Esophagus (tissue), 2 donors: ENCODE measurements at regions not wholly inside any gene's neighbourhood (a gene's known extent, or its start where the extent isn't known, plus 50 kb on each side); places are given as distances from the start of the nearest gene placed in this dataset.

Experiments
- H3K27ac ChIP-seq, 2 donors: one replicate each; pipeline ENCODE4 v1.5.1; 2013; ENCODE audit warnings: low read depth in 2 of 2, mild to moderate bottlenecking in 2 of 2, inconsistent platforms in 1 of 2, low read length in 1 of 2, moderate library complexity in 1 of 2
- H3K27me3 ChIP-seq, 2 donors: one replicate each; pipeline ENCODE4 v1.6.1; 2013; ENCODE audit warnings: low read length in 2 of 2, control low read depth in 1 of 2, mild to moderate bottlenecking in 1 of 2; ENCODE audit not compliant: insufficient read depth in 2 of 2, control insufficient read depth in 1 of 2
- H3K36me3 ChIP-seq, 2 donors: one replicate each; pipeline ENCODE4 v1.6.1; 2013; ENCODE audit warnings: low read length in 1 of 2; ENCODE audit not compliant: control insufficient read depth in 2 of 2, insufficient read depth in 2 of 2
- H3K4me1 ChIP-seq, 2 donors: one replicate each; pipeline ENCODE4 v1.6.1; 2013; ENCODE audit warnings: low read length in 1 of 2; ENCODE audit not compliant: control insufficient read depth in 2 of 2, insufficient read depth in 2 of 2
- H3K4me3 ChIP-seq, 2 donors: one replicate each; pipeline ENCODE4 v1.5.1; 2013; ENCODE audit warnings: low read length in 2 of 2, mild to moderate bottlenecking in 2 of 2, low read depth in 1 of 2, moderate library complexity in 1 of 2
- H3K9me3 ChIP-seq, 2 donors: one replicate each; pipeline ENCODE4 v1.6.1; 2013; ENCODE audit warnings: mild to moderate bottlenecking in 2 of 2, low read depth in 1 of 2, low read length in 1 of 2, moderate library complexity in 1 of 2; ENCODE audit not compliant: control insufficient read depth in 2 of 2, insufficient read depth in 1 of 2
- WGBS, 2 donors: extraction: QIAGEN DNeasy Blood & Tissue Kit; methylation state at CpG; one replicate each; pipeline ENCODE4 v1.1.7; 2013; 5-methylcytosine and 5-hydroxymethylcytosine counted together
- donor health status: healthy with polysubstance abuse.
- donor health status: Bipolar disorder and iron deficiency.

GRCh38 chr7:17709127-17709526, 231.2 kb downstream of the SNX13 start:
- no peaks in the 10 kb centered on the region for H3K27me3 ChIP-seq
- H3K27ac ChIP-seq = no peak overlapping the region
- no peak overlapping the region for H3K4me3 ChIP-seq
- WGBS, 2 donors = 56 to 87% methylated on average over 1 of the region's 1 CpG
- H3K9me3 ChIP-seq = no peaks in the 10 kb centered on the region
- H3K36me3 ChIP-seq = no peaks in the 10 kb centered on the region
- no peaks in the 10 kb centered on the region for H3K4me1 ChIP-seq

- WGBS, 2 donors = 86% methylated on average over 2 of the region's 2 CpGs
- no peaks in the 10 kb centered on the region for H3K36me3 ChIP-seq
- no peaks in the 10 kb centered on the region for H3K9me3 ChIP-seq
Observed at GRCh38 chr7:17709599-17709998, 230.7 kb downstream of the SNX13 start.

GRCh38 chr7:17710312-17710711, 230.0 kb downstream of the SNX13 start:
- H3K27ac ChIP-seq = no peak overlapping the region
- no peaks in the 10 kb centered on the region for H3K27me3 ChIP-seq
- no peaks in the 10 kb centered on the region for H3K4me1 ChIP-seq
- WGBS, 2 donors = 77 to 85% methylated on average over 2 of the region's 2 CpGs
- no peaks in the 10 kb centered on the region for H3K36me3 ChIP-seq
- no peak overlapping the region for H3K4me3 ChIP-seq
- no peaks in the 10 kb centered on the region for H3K9me3 ChIP-seq

More at GRCh38 chr7:17709599-17709998, 230.7 kb downstream of the SNX13 start:
- no peaks in the 10 kb centered on the region for H3K4me1 ChIP-seq
- H3K4me3 ChIP-seq = no peak overlapping the region
- H3K27me3 ChIP-seq = no peaks in the 10 kb centered on the region
- no peak overlapping the region for H3K27ac ChIP-seq

GRCh38 chr7:17713584-17713983, 226.7 kb downstream of the SNX13 start:
- H3K27me3 ChIP-seq = no peaks in the 10 kb centered on the region
- no peak overlapping the region for H3K4me3 ChIP-seq
- WGBS, 2 donors = 0 to 82% methylated on average over 1 of the region's 1 CpG
- H3K9me3 ChIP-seq = no peaks in the 10 kb centered on the region
- H3K36me3 ChIP-seq = no peaks in the 10 kb centered on the region
- H3K27ac ChIP-seq = no peak overlapping the region
- H3K4me1 ChIP-seq = no peaks in the 10 kb centered on the region

- H3K4me1 ChIP-seq = no peaks in the 10 kb centered on the region
- no peaks in the 10 kb centered on the region for H3K9me3 ChIP-seq
- H3K27ac ChIP-seq = no peak overlapping the region
- H3K36me3 ChIP-seq = no peaks in the 10 kb centered on the region
- H3K27me3 ChIP-seq = no peaks in the 10 kb centered on the region
- no peak overlapping the region for H3K4me3 ChIP-seq
- 27 to 64% methylated on average over 2 of the region's 2 CpGs for WGBS, 2 donors
Observed at GRCh38 chr7:17716816-17717215, 223.5 kb downstream of the SNX13 start.

GRCh38 chr7:17719998-17720397, 220.3 kb downstream of the SNX13 start:
- no peaks in the 10 kb centered on the region for H3K9me3 ChIP-seq
- H3K36me3 ChIP-seq = no peaks in the 10 kb centered on the region
- no peak overlapping the region for H3K27ac ChIP-seq
- H3K4me3 ChIP-seq = no peak overlapping the region
- no peaks in the 10 kb centered on the region for H3K27me3 ChIP-seq
- no peaks in the 10 kb centered on the region for H3K4me1 ChIP-seq
- 57 to 69% methylated on average over 5 of the region's 5 CpGs for whole genome bisulfite sequencing, 2 donors

GRCh38 chr7:17721736-17722285, 218.5 kb downstream of the SNX13 start:
- Histone ChIP-seq H3K4me3 (no peak overlapping the region), H3K27ac (no peak overlapping the region), H3K27me3 (no peaks in the 10 kb centered on the region), H3K9me3 (no peaks in the 10 kb centered on the region), H3K36me3 (no peaks in the 10 kb centered on the region), H3K4me1 (no peaks in the 10 kb centered on the region)

GRCh38 chr7:17722798-17723197, 217.5 kb downstream of the SNX13 start:
- Histone ChIP-seq H3K4me3 (no peak overlapping the region), H3K27me3 (no peaks in the 10 kb centered on the region), H3K9me3 (no peaks in the 10 kb centered on the region), H3K36me3 (no peaks in the 10 kb centered on the region), H3K27ac (no peak overlapping the region), H3K4me1 (no peaks in the 10 kb centered on the region)
- 47 to 50% methylated on average over 2 of the region's 2 CpGs for WGBS, 2 donors

- 28 to 39% methylated on average over 2 of the region's 2 CpGs for WGBS, 2 donors
- H3K27ac ChIP-seq = no peak overlapping the region
Observed at GRCh38 chr7:17725821-17726220, 214.5 kb downstream of the SNX13 start.

GRCh38 chr7:17732083-17732482, 208.2 kb downstream of the SNX13 start:
- Histone ChIP-seq H3K9me3 (peaks cover 0 to 7% of the 10 kb centered on the region in 2 donors), H3K4me1 (no peaks in the 10 kb centered on the region), H3K36me3 (no peaks in the 10 kb centered on the region), H3K27me3 (no peaks in the 10 kb centered on the region), H3K4me3 (no peak overlapping the region), H3K27ac (no peak overlapping the region)
- 84 to 87% methylated on average over 3 of the region's 3 CpGs for WGBS, 2 donors

More at GRCh38 chr7:17725821-17726220, 214.5 kb downstream of the SNX13 start:
- H3K36me3 ChIP-seq = no peaks in the 10 kb centered on the region
- no peaks in the 10 kb centered on the region for H3K9me3 ChIP-seq
- no peaks in the 10 kb centered on the region for H3K27me3 ChIP-seq
- no peak overlapping the region for H3K4me3 ChIP-seq
- no peaks in the 10 kb centered on the region for H3K4me1 ChIP-seq
